A549 (cell line): ENCODE measurements at regions not wholly inside any gene's neighbourhood (a gene's known extent, or its start where the extent isn't known, plus 50 kb on each side); places are given as distances from the start of the nearest gene placed in this dataset.
"Not testable (repeated sequence)": the region's sequence is repeated elsewhere in the genome, so short reads cannot be mapped to it uniquely, and the experiment has no call there.

Experiments
- BHLHE40 ChIP-seq: IDR thresholded peaks from 2 replicates; pipeline ENCODE4 v1.6.1; 2012; ENCODE audit warnings: low read depth, low read length, inconsistent platforms
- CEBPB ChIP-seq, 2 experiments: fragments of >200 bp in 1 of 2; sonication (Bioruptor Twin) in 1 of 2; formaldehyde crosslinking in 1 of 2; IDR thresholded peaks; 2 replicates each; pipeline ENCODE4 v1.6.1; 2012 to 2016
- CHD2 ChIP-seq: fragments of 150-350 bp; IDR thresholded peaks from 2 replicates; pipeline ENCODE4 v1.6.1; 2014; ENCODE audit warnings: low read length; ENCODE audit not compliant: partially characterized antibody
- EP300 ChIP-seq, 2 experiments: fragments of >200 bp; sonication (Bioruptor Twin); formaldehyde crosslinking; IDR thresholded peaks; 2 replicates in 1 of 2; 3 replicates in 1 of 2; pipeline ENCODE4 v1.6.1; 2016 to 2017
- KDM5A ChIP-seq: fragments of 200-600 bp; sonication (generic); IDR thresholded peaks from 2 replicates; pipeline ENCODE4 v1.6.1; 2016; ENCODE audit warnings: antibody characterized with exemption, mild to moderate bottlenecking
- MAFK ChIP-seq: fragments of 450-650 bp; IDR thresholded peaks from 2 replicates; pipeline ENCODE4 v1.6.1; 2014; ENCODE audit not compliant: partially characterized antibody
- NFE2L2 ChIP-seq: fragments of 150-350 bp; conservative IDR thresholded peaks from 2 replicates; pipeline ENCODE4 v1.6.1; 2014; ENCODE audit warnings: low read length
- POLR2A ChIP-seq: IDR thresholded peaks from 2 replicates; pipeline ENCODE4 v1.6.1; 2012; ENCODE audit warnings: mild to moderate bottlenecking, low read length
- RAD21 ChIP-seq, 2 experiments: fragments of >200 bp in 1 of 2; sonication (Bioruptor Twin) in 1 of 2; formaldehyde crosslinking in 1 of 2; IDR thresholded peaks in 1 of 2; conservative IDR thresholded peaks in 1 of 2; 2 replicates in 1 of 2; 3 replicates in 1 of 2; pipeline ENCODE4 v1.6.1; 2012 to 2018; ENCODE audit warnings: inconsistent platforms in 1 of 2
- RNF2 ChIP-seq: fragments of 200-600 bp; sonication (generic); IDR thresholded peaks from 2 replicates; pipeline ENCODE4 v1.6.1; 2016; ENCODE audit warnings: low read depth, mild to moderate bottlenecking, antibody characterized with exemption, moderate library complexity, borderline replicate concordance
- SMC3 ChIP-seq: fragments of >200 bp; sonication (Bioruptor Twin); formaldehyde crosslinking; IDR thresholded peaks from 3 replicates; pipeline ENCODE4 v1.6.1; 2018; ENCODE audit warnings: inconsistent platforms
- ZNF302 ChIP-seq: fragments of 250-450 bp; sonication (Bioruptor Pico); IDR thresholded peaks from 2 replicates; pipeline ENCODE4 v1.9.0; 2021; ENCODE audit warnings: inconsistent platforms, mild to moderate bottlenecking, moderate library complexity
- TF ChIP-seq, protein P1 (sequence below): fragments of >200 bp; sonication (Bioruptor Twin); formaldehyde crosslinking; IDR thresholded peaks from 3 replicates; pipeline ENCODE4 v1.5.1; 2016
- TF ChIP-seq, protein P2 (sequence below): IDR thresholded peaks from 2 replicates; pipeline ENCODE4 v1.6.1; 2012; ENCODE audit warnings: low read depth, borderline replicate concordance

DNA sequence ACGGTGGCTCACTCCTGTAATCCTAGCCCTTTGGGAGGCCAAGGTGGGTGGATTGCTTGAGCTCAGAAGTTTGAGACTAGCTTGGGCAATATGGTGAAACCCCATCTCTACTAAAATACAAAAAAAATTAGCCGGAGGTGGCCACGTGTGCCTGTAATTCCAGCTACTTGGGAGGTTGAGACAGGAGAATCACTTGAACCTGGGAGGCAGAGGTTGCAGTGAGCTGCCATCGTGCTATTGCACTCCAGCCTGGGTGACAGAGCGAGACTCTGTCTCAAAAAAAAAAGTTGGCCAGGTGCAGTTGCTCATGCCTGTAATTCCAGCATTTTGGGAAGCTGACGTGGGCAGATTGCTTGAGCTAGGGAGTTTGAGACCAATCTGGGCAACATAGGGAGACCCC, 79.2 kb upstream of the CLINT1 start:
- not testable (repeated sequence) for TF ChIP-seq ZNF302 (CRISPR knock-in tag); CHD2; POLR2A; EP300 (IDR thresholded peaks at IDR 0.05); RAD21 (conservative IDR thresholded peaks at IDR 0.05 in 1 of 2, IDR thresholded peaks at IDR 0.05 in 1 of 2); MAFK; NFE2L2; SMC3; KDM5A; CEBPB (IDR thresholded peaks at IDR 0.05); BHLHE40; RNF2
- TF ChIP-seq, protein P1, sequence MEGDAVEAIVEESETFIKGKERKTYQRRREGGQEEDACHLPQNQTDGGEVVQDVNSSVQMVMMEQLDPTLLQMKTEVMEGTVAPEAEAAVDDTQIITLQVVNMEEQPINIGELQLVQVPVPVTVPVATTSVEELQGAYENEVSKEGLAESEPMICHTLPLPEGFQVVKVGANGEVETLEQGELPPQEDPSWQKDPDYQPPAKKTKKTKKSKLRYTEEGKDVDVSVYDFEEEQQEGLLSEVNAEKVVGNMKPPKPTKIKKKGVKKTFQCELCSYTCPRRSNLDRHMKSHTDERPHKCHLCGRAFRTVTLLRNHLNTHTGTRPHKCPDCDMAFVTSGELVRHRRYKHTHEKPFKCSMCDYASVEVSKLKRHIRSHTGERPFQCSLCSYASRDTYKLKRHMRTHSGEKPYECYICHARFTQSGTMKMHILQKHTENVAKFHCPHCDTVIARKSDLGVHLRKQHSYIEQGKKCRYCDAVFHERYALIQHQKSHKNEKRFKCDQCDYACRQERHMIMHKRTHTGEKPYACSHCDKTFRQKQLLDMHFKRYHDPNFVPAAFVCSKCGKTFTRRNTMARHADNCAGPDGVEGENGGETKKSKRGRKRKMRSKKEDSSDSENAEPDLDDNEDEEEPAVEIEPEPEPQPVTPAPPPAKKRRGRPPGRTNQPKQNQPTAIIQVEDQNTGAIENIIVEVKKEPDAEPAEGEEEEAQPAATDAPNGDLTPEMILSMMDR: not testable (repeated sequence)
- TF ChIP-seq, protein P2, sequence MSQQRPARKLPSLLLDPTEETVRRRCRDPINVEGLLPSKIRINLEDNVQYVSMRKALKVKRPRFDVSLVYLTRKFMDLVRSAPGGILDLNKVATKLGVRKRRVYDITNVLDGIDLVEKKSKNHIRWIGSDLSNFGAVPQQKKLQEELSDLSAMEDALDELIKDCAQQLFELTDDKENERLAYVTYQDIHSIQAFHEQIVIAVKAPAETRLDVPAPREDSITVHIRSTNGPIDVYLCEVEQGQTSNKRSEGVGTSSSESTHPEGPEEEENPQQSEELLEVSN: not testable (repeated sequence)
